SJCRH30 (cell line): ENCODE measurements at regions not wholly inside any gene's neighbourhood (a gene's known extent, or its start where the extent isn't known, plus 50 kb on each side); places are given as distances from the start of the nearest gene placed in this dataset.

Experiments used
- DNase-seq, 2 experiments: peaks; one replicate each; pipeline ENCODE4 v3.0.0-alpha.2; 2015 to 2020
- H3K27ac ChIP-seq: fragments of 250-450 bp; sonication (Bioruptor Pico); 2 replicates; pipeline ENCODE4 v1.5.1; 2020; ENCODE audit warnings: mild to moderate bottlenecking, moderate library complexity
- H3K27me3 ChIP-seq: fragments of 250-450 bp; sonication (Bioruptor Pico); 2 replicates; pipeline ENCODE4 v1.5.1; 2020; ENCODE audit warnings: mild to moderate bottlenecking, moderate library complexity
- H3K36me3 ChIP-seq: fragments of 250-450 bp; sonication (Bioruptor Pico); 2 replicates; pipeline ENCODE4 v1.5.1; 2020; ENCODE audit warnings: mild to moderate bottlenecking, moderate library complexity
- H3K4me1 ChIP-seq: fragments of 250-450 bp; sonication (Bioruptor Pico); 2 replicates; pipeline ENCODE4 v1.5.1; 2020; ENCODE audit warnings: mild to moderate bottlenecking, moderate library complexity
- H3K4me3 ChIP-seq: fragments of 250-450 bp; sonication (Bioruptor Pico); 2 replicates; pipeline ENCODE4 v1.5.1; 2020; ENCODE audit warnings: mild to moderate bottlenecking, moderate library complexity
- H3K9me3 ChIP-seq: fragments of 250-450 bp; sonication (Bioruptor Pico); replicated peaks from 2 replicates; pipeline ENCODE4 v1.5.1; 2020; ENCODE audit warnings: mild to moderate bottlenecking, moderate library complexity

GRCh38 chr3:190738636-190739155, 123.8 kb downstream of the GMNC start:
- no peaks in the 10 kb centered on the region for H3K9me3 ChIP-seq
- H3K27me3 ChIP-seq: no peaks in the 10 kb centered on the region
- no peak overlapping the region for H3K27ac ChIP-seq
- H3K4me1 ChIP-seq: no peaks in the 10 kb centered on the region
- H3K4me3 ChIP-seq: no peak overlapping the region
- no peaks in the 10 kb centered on the region for H3K36me3 ChIP-seq
- DNase-seq: no peak

- no peak for DNase-seq
- H3K9me3 ChIP-seq: no peaks in the 10 kb centered on the region
- no peak overlapping the region for H3K4me3 ChIP-seq
- H3K4me1 ChIP-seq: no peaks in the 10 kb centered on the region
- H3K27me3 ChIP-seq: no peaks in the 10 kb centered on the region
- no peak overlapping the region for H3K27ac ChIP-seq
- no peaks in the 10 kb centered on the region for H3K36me3 ChIP-seq
Measured at GRCh38 chr3:190737446-190737845, 125.0 kb downstream of the GMNC start.

- DNase-seq: no peak
- H3K9me3 ChIP-seq: no peaks in the 10 kb centered on the region
- no peaks in the 10 kb centered on the region for H3K36me3 ChIP-seq
- H3K4me1 ChIP-seq: no peaks in the 10 kb centered on the region
- no peak overlapping the region for H3K27ac ChIP-seq
- no peak overlapping the region for H3K4me3 ChIP-seq
- no peaks in the 10 kb centered on the region for H3K27me3 ChIP-seq
Measured at GRCh38 chr3:190734490-190734889, 128.0 kb downstream of the GMNC start.

GRCh38 chr3:190733591-190734146, 128.8 kb downstream of the GMNC start:
- Histone ChIP-seq H3K36me3 (no peaks in the 10 kb centered on the region), H3K4me1 (no peaks in the 10 kb centered on the region), H3K27me3 (no peaks in the 10 kb centered on the region), H3K9me3 (no peaks in the 10 kb centered on the region), H3K27ac (no peak overlapping the region), H3K4me3 (no peak overlapping the region)
- DNase-seq: no peak

- H3K9me3 ChIP-seq: no peaks in the 10 kb centered on the region
- no peak for DNase-seq
- H3K4me3 ChIP-seq: no peak overlapping the region
- H3K27me3 ChIP-seq: no peaks in the 10 kb centered on the region
- H3K27ac ChIP-seq: no peak overlapping the region
- no peaks in the 10 kb centered on the region for H3K4me1 ChIP-seq
- no peaks in the 10 kb centered on the region for H3K36me3 ChIP-seq
Measured at GRCh38 chr3:190731596-190731995, 130.9 kb downstream of the GMNC start.

- H3K9me3 ChIP-seq: no peaks in the 10 kb centered on the region
Measured at GRCh38 chr3:190728574-190729246, 133.8 kb downstream of the GMNC start.

GRCh38 chr3:190722181-190722905, 140.2 kb downstream of the GMNC start:
- H3K4me1 ChIP-seq: peaks cover 12% of the 10 kb centered on the region
- H3K27ac ChIP-seq: no peak overlapping the region
- no peak overlapping the region for H3K4me3 ChIP-seq
- H3K36me3 ChIP-seq: no peaks in the 10 kb centered on the region
- H3K9me3 ChIP-seq: no peaks in the 10 kb centered on the region
- no peak for DNase-seq
- no peaks in the 10 kb centered on the region for H3K27me3 ChIP-seq

More at GRCh38 chr3:190728574-190729246, 133.8 kb downstream of the GMNC start:
- Histone ChIP-seq H3K36me3 (no peaks in the 10 kb centered on the region), H3K27me3 (no peaks in the 10 kb centered on the region), H3K4me3 (no peak overlapping the region), H3K4me1 (no peaks in the 10 kb centered on the region), H3K27ac (no peak overlapping the region)
- DNase-seq: peak; percentile 5 to 24

- Histone ChIP-seq H3K36me3 (no peaks in the 10 kb centered on the region), H3K9me3 (no peaks in the 10 kb centered on the region), H3K4me1 (peaks cover 12% of the 10 kb centered on the region), H3K27me3 (no peaks in the 10 kb centered on the region), H3K27ac (no peak overlapping the region), H3K4me3 (no peak overlapping the region)
- no peak for DNase-seq
Measured at GRCh38 chr3:190721330-190721729, 141.2 kb downstream of the GMNC start.

- no peak overlapping the region for H3K27ac ChIP-seq
Measured at GRCh38 chr3:190718671-190719070, 143.8 kb downstream of the GMNC start.

GRCh38 chr3:190718097-190718496, 144.4 kb downstream of the GMNC start:
- DNase-seq: no peak
- H3K4me1 ChIP-seq: peaks cover 12% of the 10 kb centered on the region
- no peak overlapping the region for H3K27ac ChIP-seq
- no peak overlapping the region for H3K4me3 ChIP-seq
- H3K36me3 ChIP-seq: no peaks in the 10 kb centered on the region
- H3K27me3 ChIP-seq: no peaks in the 10 kb centered on the region
- H3K9me3 ChIP-seq: no peaks in the 10 kb centered on the region

More at GRCh38 chr3:190718671-190719070, 143.8 kb downstream of the GMNC start:
- DNase-seq: no peak
- Histone ChIP-seq H3K9me3 (no peaks in the 10 kb centered on the region), H3K27me3 (no peaks in the 10 kb centered on the region), H3K4me1 (peaks cover 12% of the 10 kb centered on the region), H3K36me3 (no peaks in the 10 kb centered on the region), H3K4me3 (no peak overlapping the region)

- Histone ChIP-seq H3K4me1 (peaks cover 9% of the 10 kb centered on the region), H3K4me3 (no peak overlapping the region), H3K27me3 (no peaks in the 10 kb centered on the region), H3K27ac (no peak overlapping the region), H3K36me3 (no peaks in the 10 kb centered on the region), H3K9me3 (no peaks in the 10 kb centered on the region)
- DNase-seq: no peak
Measured at GRCh38 chr3:190716961-190717360, 145.5 kb downstream of the GMNC start.

- H3K27me3 ChIP-seq: no peaks in the 10 kb centered on the region
- peaks cover 7% of the 10 kb centered on the region; the same call in 1 of the 2 replicates for H3K4me1 ChIP-seq
- H3K4me3 ChIP-seq: no peak overlapping the region
- no peak overlapping the region for H3K27ac ChIP-seq
- no peaks in the 10 kb centered on the region for H3K36me3 ChIP-seq
- DNase-seq: no peak
- no peaks in the 10 kb centered on the region for H3K9me3 ChIP-seq
Measured at GRCh38 chr3:190716211-190716610, 146.3 kb downstream of the GMNC start.

- H3K36me3 ChIP-seq: no peaks in the 10 kb centered on the region
- H3K4me3 ChIP-seq: no peak overlapping the region
- no peak for DNase-seq
- no peaks in the 10 kb centered on the region for H3K9me3 ChIP-seq
- no peaks in the 10 kb centered on the region for H3K27me3 ChIP-seq
- no peak overlapping the region for H3K27ac ChIP-seq
- peaks cover 16% of the 10 kb centered on the region; the same call in 1 of the 2 replicates for H3K4me1 ChIP-seq
Measured at GRCh38 chr3:190710723-190711122, 151.8 kb downstream of the GMNC start.

- Histone ChIP-seq H3K27ac (peak overlapping the region; percentile 72), H3K27me3 (no peaks in the 10 kb centered on the region), H3K4me1 (peaks cover 16% of the 10 kb centered on the region; the same call in 1 of the 2 replicates), H3K36me3 (no peaks in the 10 kb centered on the region), H3K4me3 (no peak overlapping the region; the same call in 1 of the 2 replicates), H3K9me3 (no peaks in the 10 kb centered on the region)
- peak; percentile 38 to 61 for DNase-seq
Measured at GRCh38 chr3:190709351-190709773, 153.1 kb downstream of the GMNC start.
